Fibroblast of lung (primary cell): ENCODE measurements at regions not wholly inside any gene's neighbourhood (a gene's known extent, or its start where the extent isn't known, plus 50 kb on each side); places are given as distances from the start of the nearest gene placed in this dataset.

ENCODE experiments used
- DNase-seq, 2 donors: peaks; one replicate each; pipeline versions ENCODE4 v3.0.0 to v3.0.0-alpha.2; 2010; ENCODE audit warnings: low read depth in 2 of 2
- H2AFZ ChIP-seq: 2 replicates; pipeline ENCODE4 v1.5.1; 2012; ENCODE audit warnings: low read length, control low read depth, inconsistent platforms
- H3K27ac ChIP-seq: 2 replicates; pipeline ENCODE4 v1.5.1; 2011; ENCODE audit warnings: low read length, control low read depth; ENCODE audit not compliant: insufficient read depth
- H3K27me3 ChIP-seq: 2 replicates; pipeline ENCODE4 v1.5.1; 2011; ENCODE audit warnings: mild to moderate bottlenecking, low read length; ENCODE audit not compliant: control insufficient read depth, insufficient read depth
- H3K36me3 ChIP-seq: 2 replicates; pipeline ENCODE4 v1.5.1; 2011; ENCODE audit warnings: low read length; ENCODE audit not compliant: control insufficient read depth, insufficient read depth
- H3K4me1 ChIP-seq: 2 replicates; pipeline ENCODE4 v1.5.1; 2011; ENCODE audit warnings: low read length; ENCODE audit not compliant: control insufficient read depth, insufficient read depth; ENCODE audit errors: extremely low read depth
- H3K4me2 ChIP-seq: 2 replicates; pipeline ENCODE4 v1.5.1; 2011; ENCODE audit warnings: low read length, control low read depth; ENCODE audit not compliant: insufficient read depth; ENCODE audit errors: extremely low read depth
- H3K4me3 ChIP-seq, 4 experiments: fragments of 200-600 bp in 1 of 4; sonication (generic) in 1 of 4; replicated peaks in 1 of 4; 2 replicates each; pipeline ENCODE4 v1.5.1; 2011 to 2016; ENCODE audit warnings: low read length in 4 of 4, low read depth in 3 of 4, mild to moderate bottlenecking in 3 of 4, control low read depth in 2 of 4, inconsistent platforms in 1 of 4, mixed read lengths in 1 of 4; ENCODE audit not compliant: insufficient read depth in 1 of 4; ENCODE audit errors: control extremely low read depth in 1 of 4
- H3K79me2 ChIP-seq: 2 replicates; pipeline ENCODE4 v1.5.1; 2012; ENCODE audit warnings: mild to moderate bottlenecking, low read length, inconsistent platforms; ENCODE audit not compliant: control insufficient read depth, insufficient read depth
- H3K9ac ChIP-seq: 2 replicates; pipeline ENCODE4 v1.5.1; 2011; ENCODE audit warnings: mild to moderate bottlenecking, low read length, control low read depth; ENCODE audit not compliant: insufficient read depth
- H3K9me3 ChIP-seq: 2 replicates; pipeline ENCODE4 v1.5.1; 2012; ENCODE audit warnings: low read depth, low read length; ENCODE audit not compliant: control insufficient read depth, insufficient read depth
- H4K20me1 ChIP-seq: 2 replicates; pipeline ENCODE4 v1.5.1; 2011; ENCODE audit warnings: low read length; ENCODE audit not compliant: control insufficient read depth, insufficient read depth; ENCODE audit errors: extremely low read depth
- EZH2 ChIP-seq: IDR thresholded peaks from 2 replicates; pipeline ENCODE4 v1.5.1; 2012; ENCODE audit warnings: low read length, control low read depth, mild to moderate bottlenecking; ENCODE audit errors: missing control alignments
- TF ChIP-seq, protein P1 (sequence below), 2 donors: IDR thresholded peaks in 1 of 2; conservative IDR thresholded peaks in 1 of 2; 1 replicate in 1 of 2; 2 replicates in 1 of 2; pipeline ENCODE4 v1.5.1; 2011 to 2012; ENCODE audit warnings: low read length in 2 of 2, control low read depth in 1 of 2, inconsistent platforms in 1 of 2, low read depth in 1 of 2, mild to moderate bottlenecking in 1 of 2

DNA sequence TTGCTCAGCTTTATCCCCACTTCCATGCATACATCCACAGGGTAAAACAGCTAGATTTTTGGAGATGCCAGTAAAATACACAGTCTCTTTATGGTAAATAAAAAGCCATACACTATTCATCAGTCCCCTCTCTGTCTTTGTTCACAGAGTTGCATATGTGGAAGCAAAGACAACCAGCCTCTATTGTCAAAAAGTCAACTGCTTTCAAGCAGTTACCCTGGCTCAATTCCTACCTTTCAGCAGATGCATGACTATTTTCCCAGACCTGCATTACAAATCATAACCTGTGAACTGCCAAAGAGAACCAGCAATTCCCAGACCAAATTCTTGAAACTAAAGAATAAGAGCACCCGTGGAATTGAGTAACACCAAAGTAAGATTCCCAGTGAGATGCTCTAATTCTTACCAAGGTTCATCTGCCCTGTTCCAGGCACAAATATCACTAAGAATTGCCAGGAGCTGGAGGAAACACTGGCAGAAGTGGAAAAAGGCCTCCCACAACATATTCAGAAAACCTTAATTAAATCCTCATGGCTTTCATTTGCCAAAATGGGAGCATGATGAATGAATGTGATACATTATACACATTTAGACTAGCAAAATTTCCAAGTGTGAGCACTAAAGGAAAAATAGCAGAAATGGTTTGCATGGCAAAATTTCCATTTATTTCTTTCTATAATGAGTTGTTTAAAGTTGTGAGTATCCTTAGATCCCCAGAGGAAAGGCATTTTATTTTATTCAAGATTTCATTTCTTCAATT is 391.2 kb upstream of the ADGRL3 start:
- no peak overlapping the region for H3K4me3 ChIP-seq
- H3K36me3 ChIP-seq, result no peaks in the 10 kb centered on the region
- no peaks in the 10 kb centered on the region for H3K9me3 ChIP-seq
- H3K4me2 ChIP-seq, result no peak overlapping the region
- no peaks in the 10 kb centered on the region for H4K20me1 ChIP-seq
- no peaks in the 10 kb centered on the region for H3K79me2 ChIP-seq
- no peak overlapping the region for H2AFZ ChIP-seq
- H3K27me3 ChIP-seq, result no peaks in the 10 kb centered on the region
- H3K9ac ChIP-seq, result no peak overlapping the region
- TF ChIP-seq, protein P1, sequence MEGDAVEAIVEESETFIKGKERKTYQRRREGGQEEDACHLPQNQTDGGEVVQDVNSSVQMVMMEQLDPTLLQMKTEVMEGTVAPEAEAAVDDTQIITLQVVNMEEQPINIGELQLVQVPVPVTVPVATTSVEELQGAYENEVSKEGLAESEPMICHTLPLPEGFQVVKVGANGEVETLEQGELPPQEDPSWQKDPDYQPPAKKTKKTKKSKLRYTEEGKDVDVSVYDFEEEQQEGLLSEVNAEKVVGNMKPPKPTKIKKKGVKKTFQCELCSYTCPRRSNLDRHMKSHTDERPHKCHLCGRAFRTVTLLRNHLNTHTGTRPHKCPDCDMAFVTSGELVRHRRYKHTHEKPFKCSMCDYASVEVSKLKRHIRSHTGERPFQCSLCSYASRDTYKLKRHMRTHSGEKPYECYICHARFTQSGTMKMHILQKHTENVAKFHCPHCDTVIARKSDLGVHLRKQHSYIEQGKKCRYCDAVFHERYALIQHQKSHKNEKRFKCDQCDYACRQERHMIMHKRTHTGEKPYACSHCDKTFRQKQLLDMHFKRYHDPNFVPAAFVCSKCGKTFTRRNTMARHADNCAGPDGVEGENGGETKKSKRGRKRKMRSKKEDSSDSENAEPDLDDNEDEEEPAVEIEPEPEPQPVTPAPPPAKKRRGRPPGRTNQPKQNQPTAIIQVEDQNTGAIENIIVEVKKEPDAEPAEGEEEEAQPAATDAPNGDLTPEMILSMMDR (conservative IDR thresholded peaks at IDR 0.05 in 1 of 2, IDR thresholded peaks at IDR 0.05 in 1 of 2; ENCODE audit: low read depth in 1 of 2, low read length in 2 of 2), result no peak
- H3K27ac ChIP-seq, result no peak overlapping the region
- H3K4me1 ChIP-seq, result no peaks in the 10 kb centered on the region
- DNase-seq, result no peak

DNA sequence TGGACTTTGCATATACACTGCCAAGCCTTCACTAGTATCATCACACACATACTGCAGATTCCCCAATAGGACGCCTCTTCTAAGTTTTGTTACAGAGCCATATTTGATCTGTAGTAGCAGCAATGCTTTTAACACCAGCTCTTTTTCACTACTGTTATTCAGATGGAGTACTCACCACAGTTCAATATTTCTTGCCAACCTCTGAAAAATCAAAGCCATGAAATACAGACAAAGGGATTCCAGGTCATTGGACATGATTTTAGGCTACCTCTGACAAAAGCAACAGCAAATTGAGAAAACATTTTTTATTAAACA is 390.7 kb upstream of the ADGRL3 start:
- H4K20me1 ChIP-seq, result no peaks in the 10 kb centered on the region
- H3K4me2 ChIP-seq, result no peak overlapping the region
- H2AFZ ChIP-seq, result no peak overlapping the region
- DNase-seq, result no peak
- no peak for TF ChIP-seq EZH2
- TF ChIP-seq, protein P1 (conservative IDR thresholded peaks at IDR 0.05 in 1 of 2, IDR thresholded peaks at IDR 0.05 in 1 of 2; ENCODE audit: low read depth in 1 of 2, low read length in 2 of 2), result no peak
- no peak overlapping the region for H3K27ac ChIP-seq
- H3K4me3 ChIP-seq, result no peak overlapping the region
- H3K36me3 ChIP-seq, result no peaks in the 10 kb centered on the region
- no peaks in the 10 kb centered on the region for H3K4me1 ChIP-seq
- no peak overlapping the region for H3K9ac ChIP-seq
- no peaks in the 10 kb centered on the region for H3K9me3 ChIP-seq
- no peaks in the 10 kb centered on the region for H3K27me3 ChIP-seq
- H3K79me2 ChIP-seq, result no peaks in the 10 kb centered on the region

DNA sequence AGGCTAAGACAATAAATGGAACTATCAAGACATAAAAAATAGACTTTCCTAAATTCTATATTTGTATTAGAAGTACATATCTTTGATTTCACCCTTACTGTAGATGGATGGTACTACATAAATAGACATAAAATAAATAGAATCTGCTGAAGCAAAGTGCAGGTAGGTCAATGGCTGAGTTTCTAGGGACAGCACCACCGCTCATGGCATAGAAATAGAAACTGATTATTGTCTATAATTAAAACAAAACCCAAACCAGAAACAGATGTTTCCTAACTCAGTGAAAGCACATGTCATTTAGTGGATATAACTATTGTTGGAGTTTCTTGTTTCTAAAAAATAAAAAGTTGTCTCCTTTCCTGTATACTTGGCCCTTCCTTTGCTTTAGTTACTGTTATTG is 387.3 kb upstream of the ADGRL3 start:
- Histone ChIP-seq H3K4me3 (no peak overlapping the region), H2AFZ (no peak overlapping the region), H3K27me3 (no peaks in the 10 kb centered on the region), H3K79me2 (no peaks in the 10 kb centered on the region), H3K9ac (no peak overlapping the region), H3K9me3 (no peaks in the 10 kb centered on the region), H3K36me3 (no peaks in the 10 kb centered on the region), H4K20me1 (no peaks in the 10 kb centered on the region), H3K4me1 (no peaks in the 10 kb centered on the region), H3K27ac (no peak overlapping the region), H3K4me2 (no peak overlapping the region)
- DNase-seq, result no peak
- TF ChIP-seq, protein P1 (conservative IDR thresholded peaks at IDR 0.05 in 1 of 2, IDR thresholded peaks at IDR 0.05 in 1 of 2; ENCODE audit: low read depth in 1 of 2, low read length in 2 of 2), result no peak
- TF ChIP-seq EZH2, result no peak
